ENCODE measurements at regions not wholly inside any gene's neighbourhood (a gene's known extent, or its start where the extent isn't known, plus 50 kb on each side); places are given as distances from the start of the nearest gene placed in this dataset.

GRCh38 chr4:156503119-156503518, 468.5 kb downstream of the PDGFC start:
- TF ChIP-seq EZH2 (IDR thresholded peaks at IDR 0.05; ENCODE audit: borderline replicate concordance, low read length) = no peak
- no peak for TF ChIP-seq CTCF (conservative IDR thresholded peaks at IDR 0.05 in 1 of 2, IDR thresholded peaks at IDR 0.05 in 1 of 2; ENCODE audit: extremely low read depth in 1 of 2, insufficient read depth in 1 of 2, low read depth in 1 of 2, low read length in 2 of 2)

All from mammary epithelial cell (primary cell).